Right lobe of liver (tissue), 6 donors: ENCODE measurements at regions not wholly inside any gene's neighbourhood (a gene's known extent, or its start where the extent isn't known, plus 50 kb on each side); places are given as distances from the start of the nearest gene placed in this dataset.
"Not testable (repeated sequence)": the region's sequence is repeated elsewhere in the genome, so short reads cannot be mapped to it uniquely, and the experiment has no call there.

Source experiments
- ATAC-seq, 4 donors: fragments of 200-7000 bp; cut with Tn5 transposase; one replicate each; pipeline ENCODE4 v1.9.1; 2020; ENCODE audit warnings: mild to moderate bottlenecking in 4 of 4, moderate library complexity in 4 of 4
- DNase-seq, 3 donors: peaks; one replicate each; pipeline ENCODE4 v3.0.0-alpha.2; 2020
- H3K27ac ChIP-seq, 3 donors: fragments of 200-600 bp; one replicate each; pipeline ENCODE4 v1.8.0; 2022
- H3K27me3 ChIP-seq, 2 donors: fragments of 200-600 bp; one replicate each; pipeline ENCODE4 v1.8.0; 2022
- H3K36me3 ChIP-seq, 4 donors: fragments of 200-600 bp; sonication (generic) in 1 of 4; one replicate each; pipeline versions ENCODE4 v1.5.1 to v1.8.0; 2017 to 2022; ENCODE audit warnings: control low read depth in 1 of 4
- H3K4me1 ChIP-seq, 4 donors: fragments of 200-600 bp; sonication (generic) in 1 of 4; one replicate each; pipeline versions ENCODE4 v1.5.1 to v1.8.0; 2017 to 2022; ENCODE audit warnings: control low read depth in 1 of 4
- H3K4me3 ChIP-seq, 3 donors: fragments of 200-600 bp; one replicate each; pipeline ENCODE4 v1.8.0; 2022
- H3K9me3 ChIP-seq, 4 donors: fragments of 200-600 bp; sonication (generic) in 1 of 4; one replicate each; pipeline versions ENCODE4 v1.5.1 to v1.8.0; 2017 to 2022; ENCODE audit warnings: control low read depth in 1 of 4
- WGBS: methylation state at CpG from one replicate; pipeline ENCODE4 v1.1.6; 2018; ENCODE audit warnings: low coverage, low lambda C conversion rate; ENCODE audit not compliant: insufficient coverage; ENCODE audit errors: missing lambda C conversion rate; 5-methylcytosine and 5-hydroxymethylcytosine counted together
- intact Hi-C, 2 donors: fragments of 100-400 bp; cut with DNase I; formaldehyde crosslinking; loops; one replicate each; pipeline versions ENCODE4 v1.11.2 to v1.14.1; 2022
- TF ChIP-seq, protein P1 (sequence below), 4 donors: fragments of 200-600 bp in 3 of 4; fragments of 450-650 bp in 1 of 4; IDR thresholded peaks; one replicate each; pipeline versions ENCODE4 v1.5.1 to v1.8.0; 2016 to 2022; ENCODE audit warnings: antibody characterized with exemption in 4 of 4, mild to moderate bottlenecking in 2 of 4
- donor health status: DM: no; HTN: yes; CAD: no.
- donor health status: DM: no; HTN: no; CAD: no.
- donor health status: DM: no; HTN: no; CAD: no.
- donor health status: DM: no; HTN: yes; CAD: no.
- donor health status: DM: no; HTN: yes; CAD: no.

DNA sequence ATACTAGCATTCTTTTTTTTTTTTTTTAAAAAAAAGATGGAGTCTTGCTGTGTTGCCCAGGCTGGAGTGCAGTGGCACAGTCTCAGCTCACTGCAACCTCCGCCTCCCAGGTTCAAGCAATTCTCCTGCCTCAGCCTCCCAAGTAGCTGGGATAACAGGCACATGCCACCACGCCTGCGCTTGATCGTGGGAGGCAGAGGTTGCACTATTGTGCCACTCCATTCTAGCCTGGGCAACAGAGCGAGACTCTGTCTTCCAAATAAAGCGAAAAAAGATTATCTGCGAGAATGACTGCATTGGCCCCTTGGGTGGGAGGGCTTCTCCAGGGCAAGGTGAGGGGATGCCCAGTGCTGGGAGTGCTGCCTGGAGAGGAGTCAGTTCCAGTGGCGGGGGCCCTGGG lies 1357.1 kb downstream of the CDH12 start:
- H3K4me3 ChIP-seq, intact Hi-C loops, H3K27ac ChIP-seq, ATAC-seq, H3K27me3 ChIP-seq, H3K36me3 ChIP-seq, H3K9me3 ChIP-seq, H3K4me1 ChIP-seq: not testable (repeated sequence)
- WGBS, result 89% methylated on average over 8 of the region's 8 CpGs
- peak in 1 of 3 donors; percentile 24 for DNase-seq

DNA sequence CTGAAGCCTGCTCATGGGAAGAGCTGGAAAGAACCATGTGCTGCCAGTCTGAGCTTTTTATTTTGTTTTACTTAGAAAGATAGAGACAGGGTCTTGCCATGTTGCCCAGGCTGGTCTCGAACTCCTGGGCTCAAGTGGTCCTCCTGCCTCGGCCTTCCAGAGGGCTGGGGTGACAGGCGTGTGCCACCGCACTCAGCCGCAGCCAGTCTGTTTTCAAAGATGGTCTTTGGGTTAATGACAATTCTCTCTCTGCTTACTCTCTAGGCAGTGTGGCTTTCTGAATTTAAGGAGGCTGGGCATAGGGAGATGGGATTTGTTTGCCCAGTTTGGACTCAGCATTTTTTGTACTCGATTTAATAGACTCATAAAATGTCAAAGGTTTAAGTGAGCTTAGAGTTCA lies 1357.9 kb downstream of the CDH12 start:
- H3K27me3 ChIP-seq, H3K36me3 ChIP-seq, H3K27ac ChIP-seq, intact Hi-C loops, H3K4me1 ChIP-seq, H3K9me3 ChIP-seq, H3K4me3 ChIP-seq, ATAC-seq, DNase-seq: not testable (repeated sequence)
- 92% methylated on average over 6 of the region's 6 CpGs for WGBS

DNA sequence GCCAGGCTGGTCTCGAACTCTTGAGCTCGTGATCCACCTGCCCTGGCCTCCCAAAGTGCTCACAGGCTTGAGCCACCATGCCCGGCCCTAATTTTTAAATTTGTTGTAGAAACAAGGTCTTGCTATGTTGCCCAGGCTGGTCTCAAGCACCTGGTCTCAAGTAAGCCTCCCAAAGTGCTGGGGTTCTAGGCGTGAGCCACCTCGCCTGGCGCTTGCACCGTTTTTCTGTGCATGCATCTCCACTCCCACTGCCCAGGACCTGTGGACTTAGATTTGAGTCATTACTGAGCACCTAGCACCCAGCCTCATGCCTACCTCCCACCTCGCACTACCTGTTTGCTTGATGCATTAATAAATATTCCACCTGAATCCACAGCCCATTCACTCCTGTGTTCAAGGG lies 1359.1 kb downstream of the CDH12 start:
- 91% methylated on average over 7 of the region's 8 CpGs for WGBS
- H3K4me3 ChIP-seq, H3K9me3 ChIP-seq, H3K27me3 ChIP-seq, intact Hi-C loops, H3K27ac ChIP-seq, DNase-seq, H3K4me1 ChIP-seq, ATAC-seq, H3K36me3 ChIP-seq: not testable (repeated sequence)

DNA sequence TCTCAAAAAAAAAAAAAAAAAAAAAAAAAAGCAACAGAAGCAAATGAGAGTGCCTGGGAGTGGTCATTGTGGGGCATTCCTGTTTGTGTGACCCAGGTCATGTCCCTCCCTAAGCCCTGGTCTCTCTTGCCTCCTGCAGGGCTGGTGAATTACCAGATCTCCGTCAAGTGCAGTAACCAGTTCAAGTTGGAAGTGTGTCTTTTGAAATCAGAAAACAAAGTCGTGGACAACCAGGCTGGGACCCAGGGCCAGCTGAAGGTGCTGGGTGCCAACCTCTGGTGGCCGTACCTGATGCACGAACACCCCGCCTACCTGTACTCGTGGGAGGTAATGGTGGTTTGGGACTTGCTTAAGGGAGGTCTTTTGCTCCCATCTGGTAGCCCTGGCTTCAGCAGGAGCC lies 1362.0 kb downstream of the CDH12 start:
- intact Hi-C loops, H3K9me3 ChIP-seq, H3K4me3 ChIP-seq, H3K27me3 ChIP-seq, H3K4me1 ChIP-seq, H3K27ac ChIP-seq, DNase-seq, H3K36me3 ChIP-seq, ATAC-seq: not testable (repeated sequence)
- 96% methylated on average over 6 of the region's 6 CpGs for WGBS

DNA sequence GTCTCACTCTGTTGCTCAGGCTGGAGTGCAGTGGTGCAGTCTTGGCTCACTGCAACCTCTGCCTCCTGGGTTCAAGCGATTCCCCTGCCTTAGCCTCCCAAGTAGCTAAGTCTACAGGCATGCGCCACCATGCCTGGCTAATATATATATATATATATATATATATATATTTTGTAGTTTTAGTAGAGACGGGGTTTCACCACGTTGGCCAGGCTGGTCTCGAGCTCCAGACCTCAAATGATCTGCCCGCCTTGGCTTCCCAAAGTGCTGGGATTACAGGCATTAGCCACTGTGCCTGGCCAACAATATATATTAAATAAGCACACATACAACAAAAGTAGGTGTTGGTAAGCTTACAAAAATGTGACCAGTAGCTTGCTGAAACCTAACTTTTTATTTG lies 1364.3 kb downstream of the CDH12 start:
- H3K4me1 ChIP-seq, H3K27me3 ChIP-seq, intact Hi-C loops, ATAC-seq, H3K36me3 ChIP-seq, DNase-seq, H3K9me3 ChIP-seq, H3K27ac ChIP-seq, H3K4me3 ChIP-seq: not testable (repeated sequence)
- 95% methylated on average over 6 of the region's 6 CpGs for WGBS

DNA sequence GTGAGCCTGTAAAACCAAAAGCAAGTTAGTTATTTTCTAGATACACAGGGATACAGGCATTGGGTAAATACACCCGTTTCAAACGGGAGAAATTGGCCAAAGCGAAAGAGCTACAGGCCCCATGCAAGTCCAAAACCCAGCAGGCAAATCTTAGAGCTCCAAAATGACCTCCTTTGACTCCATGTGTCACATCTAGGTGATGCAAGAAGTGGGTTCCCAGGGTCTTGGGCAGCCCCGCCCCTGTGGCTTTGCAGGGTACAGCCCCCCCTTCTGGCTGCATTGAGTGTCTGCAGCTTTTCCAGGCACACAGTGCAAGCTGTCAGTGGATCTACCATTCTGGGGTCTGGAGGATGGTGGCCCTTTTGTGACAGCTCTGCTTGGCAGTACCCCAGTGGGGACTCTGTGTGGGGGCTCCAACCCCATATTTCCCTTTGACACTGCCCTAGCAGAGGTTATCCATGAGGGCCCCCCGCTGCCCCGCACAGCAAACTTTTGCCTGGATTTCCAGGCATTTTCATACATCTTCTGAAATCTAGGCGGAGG lies 1367.6 kb downstream of the CDH12 start:
- H3K27me3 ChIP-seq, H3K4me1 ChIP-seq, ATAC-seq, H3K4me3 ChIP-seq, H3K9me3 ChIP-seq, H3K27ac ChIP-seq, intact Hi-C loops, H3K36me3 ChIP-seq: not testable (repeated sequence)
- TF ChIP-seq, protein P1, sequence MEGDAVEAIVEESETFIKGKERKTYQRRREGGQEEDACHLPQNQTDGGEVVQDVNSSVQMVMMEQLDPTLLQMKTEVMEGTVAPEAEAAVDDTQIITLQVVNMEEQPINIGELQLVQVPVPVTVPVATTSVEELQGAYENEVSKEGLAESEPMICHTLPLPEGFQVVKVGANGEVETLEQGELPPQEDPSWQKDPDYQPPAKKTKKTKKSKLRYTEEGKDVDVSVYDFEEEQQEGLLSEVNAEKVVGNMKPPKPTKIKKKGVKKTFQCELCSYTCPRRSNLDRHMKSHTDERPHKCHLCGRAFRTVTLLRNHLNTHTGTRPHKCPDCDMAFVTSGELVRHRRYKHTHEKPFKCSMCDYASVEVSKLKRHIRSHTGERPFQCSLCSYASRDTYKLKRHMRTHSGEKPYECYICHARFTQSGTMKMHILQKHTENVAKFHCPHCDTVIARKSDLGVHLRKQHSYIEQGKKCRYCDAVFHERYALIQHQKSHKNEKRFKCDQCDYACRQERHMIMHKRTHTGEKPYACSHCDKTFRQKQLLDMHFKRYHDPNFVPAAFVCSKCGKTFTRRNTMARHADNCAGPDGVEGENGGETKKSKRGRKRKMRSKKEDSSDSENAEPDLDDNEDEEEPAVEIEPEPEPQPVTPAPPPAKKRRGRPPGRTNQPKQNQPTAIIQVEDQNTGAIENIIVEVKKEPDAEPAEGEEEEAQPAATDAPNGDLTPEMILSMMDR (IDR thresholded peaks at IDR 0.05), result peak in 2 of 4 donors; percentile 5 to 14
- peak in 1 of 3 donors; percentile 46 for DNase-seq
- 96% methylated on average over 6 of the region's 7 CpGs for WGBS

DNA sequence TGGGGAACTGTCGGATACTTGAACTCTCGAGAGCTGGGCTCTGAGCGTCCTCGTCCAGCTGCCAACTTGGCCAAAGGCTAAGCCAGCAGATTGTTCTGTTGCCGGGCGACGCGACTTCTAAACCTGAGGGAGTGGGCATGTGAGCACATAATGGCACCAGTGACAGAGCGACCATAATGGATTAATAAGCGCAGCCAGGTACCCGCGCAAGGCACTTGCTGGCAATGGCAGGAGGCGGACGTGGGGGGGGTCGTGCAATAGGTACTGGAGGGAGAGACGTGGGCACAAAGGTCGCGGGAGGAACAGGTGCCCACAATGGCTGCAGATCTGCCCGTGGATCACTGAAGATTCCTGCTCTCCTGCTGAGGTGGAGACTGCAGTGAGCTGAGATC lies 1368.7 kb downstream of the CDH12 start:
- H3K36me3 ChIP-seq, H3K4me3 ChIP-seq, intact Hi-C loops, H3K9me3 ChIP-seq, ATAC-seq, H3K27me3 ChIP-seq, H3K4me1 ChIP-seq, DNase-seq, H3K27ac ChIP-seq: not testable (repeated sequence)
- WGBS, result 98% methylated on average over 12 of the region's 19 CpGs

DNA sequence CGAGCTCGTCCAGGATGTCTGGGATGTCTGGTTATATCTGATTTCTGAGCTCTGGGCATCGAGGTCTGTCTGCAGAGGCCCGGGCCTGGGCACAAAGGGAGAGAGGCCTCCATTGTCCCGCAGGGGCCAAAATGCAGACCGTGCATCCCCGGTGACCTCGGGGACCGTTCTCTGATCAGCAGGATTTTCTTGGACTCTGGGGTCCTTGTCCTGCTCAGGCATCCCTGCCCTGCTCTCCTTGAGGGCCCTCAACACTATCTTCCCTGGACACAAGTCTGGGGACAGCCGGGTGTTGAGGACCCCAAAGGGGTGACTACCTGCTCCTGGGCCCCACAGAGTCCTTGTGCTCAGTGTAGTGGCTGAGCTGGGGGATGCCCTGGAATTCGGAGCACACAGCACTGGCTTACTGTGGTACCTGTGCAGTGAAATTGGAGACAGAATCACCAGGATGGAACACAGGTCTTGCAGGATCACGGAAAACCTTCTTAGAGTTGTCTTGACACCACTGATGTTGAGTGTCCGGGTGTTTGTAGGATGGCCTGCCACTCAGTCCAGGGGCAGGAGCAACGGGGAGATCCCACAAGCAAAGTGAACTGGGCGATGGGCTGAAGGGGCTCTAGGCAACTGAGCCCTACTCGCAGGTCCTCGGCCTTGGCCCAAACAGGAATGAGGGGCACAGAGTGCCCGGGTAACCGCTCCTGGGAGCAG lies 1369.2 kb downstream of the CDH12 start:
- intact Hi-C loops, H3K4me1 ChIP-seq, ATAC-seq, H3K27ac ChIP-seq, H3K4me3 ChIP-seq, H3K36me3 ChIP-seq, DNase-seq, H3K9me3 ChIP-seq, H3K27me3 ChIP-seq: not testable (repeated sequence)
- 98% methylated on average over 12 of the region's 19 CpGs for WGBS

DNA sequence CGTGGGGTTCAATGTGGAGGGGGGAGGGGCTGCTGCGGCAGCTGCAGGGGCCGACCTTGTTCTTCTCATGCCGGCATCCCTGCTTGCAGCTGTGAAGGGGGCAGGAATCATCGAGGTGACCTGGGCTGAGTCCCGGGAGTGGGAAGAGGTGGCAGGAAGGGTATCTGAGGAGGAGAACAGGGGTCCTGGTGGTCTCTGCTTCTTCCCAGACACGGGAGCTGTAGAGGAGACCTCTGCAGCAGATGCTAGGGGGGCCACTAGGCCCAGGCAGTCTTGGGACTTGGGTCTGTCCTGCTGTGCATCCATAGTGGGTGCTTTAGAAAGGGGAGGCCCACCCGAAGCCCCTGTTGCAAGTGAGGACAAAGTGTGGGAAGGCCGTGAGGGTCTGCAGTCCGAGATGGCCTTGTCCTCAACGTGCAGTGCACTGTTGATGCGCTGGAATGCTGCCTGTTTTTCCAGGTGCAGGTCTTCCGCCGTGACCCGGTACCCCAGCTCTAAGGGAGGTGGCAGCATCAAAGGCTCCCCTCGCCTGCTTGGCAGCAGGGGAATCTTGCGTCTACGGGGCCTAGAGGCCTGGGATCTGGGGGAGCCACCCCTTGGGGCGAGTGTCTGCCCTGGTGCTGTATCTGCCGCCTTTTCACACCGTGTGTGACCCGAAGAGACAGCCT lies 1370.0 kb downstream of the CDH12 start:
- ATAC-seq, H3K4me1 ChIP-seq, H3K36me3 ChIP-seq, H3K9me3 ChIP-seq, H3K27ac ChIP-seq, intact Hi-C loops, H3K4me3 ChIP-seq, H3K27me3 ChIP-seq: not testable (repeated sequence)
- peak in 1 of 3 donors; percentile 47 for DNase-seq
- WGBS, result 96% methylated on average over 13 of the region's 22 CpGs

DNA sequence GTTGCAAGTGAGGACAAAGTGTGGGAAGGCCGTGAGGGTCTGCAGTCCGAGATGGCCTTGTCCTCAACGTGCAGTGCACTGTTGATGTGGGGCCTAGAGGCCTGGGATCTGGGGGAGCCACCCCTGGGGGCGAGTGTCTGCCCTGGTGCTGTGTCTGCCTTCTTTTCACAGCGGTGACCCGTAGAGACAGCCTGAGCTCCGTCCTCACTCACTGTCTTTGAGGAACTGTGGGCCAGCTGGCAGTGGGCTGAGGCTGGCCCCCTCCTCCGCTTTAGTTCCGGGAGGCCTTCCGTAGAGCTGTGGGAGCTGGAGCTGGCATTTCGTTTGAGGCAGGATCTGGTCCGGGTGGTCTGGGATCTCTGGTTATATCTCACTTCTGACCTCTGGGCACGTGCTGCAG lies 1370.6 kb downstream of the CDH12 start:
- H3K4me1 ChIP-seq, H3K27me3 ChIP-seq, H3K9me3 ChIP-seq, intact Hi-C loops, H3K4me3 ChIP-seq, H3K36me3 ChIP-seq, H3K27ac ChIP-seq, ATAC-seq: not testable (repeated sequence)
- 93% methylated on average over 11 of the region's 13 CpGs for WGBS
- peak in 1 of 3 donors; percentile 54 for DNase-seq
